GM12891 (cell line): ENCODE measurements at regions not wholly inside any gene's neighbourhood (a gene's known extent, or its start where the extent isn't known, plus 50 kb on each side); places are given as distances from the start of the nearest gene placed in this dataset.
"Not testable (repeated sequence)": the region's sequence is repeated elsewhere in the genome, so short reads cannot be mapped to it uniquely, and the experiment has no call there.

ENCODE experiments used
- DNase-seq: peaks from one replicate; pipeline ENCODE4 v3.0.0; 2011; ENCODE audit warnings: low spot score; ENCODE audit not compliant: insufficient read length
- FAIRE-seq: peaks from 2 replicates; lab custom pipeline; 2011; peaks lifted over from hg19 to GRCh38; lab: Jason Lieb, UNC
- PAX5 ChIP-seq: IDR thresholded peaks from 2 replicates; pipeline ENCODE4 v1.6.1; 2011; ENCODE audit warnings: low read length, moderate library complexity, mild to moderate bottlenecking; ENCODE audit not compliant: insufficient read depth, severe bottlenecking
- POLR2A ChIP-seq: IDR thresholded peaks from 2 replicates; pipeline ENCODE4 v1.6.1; 2011; ENCODE audit warnings: low read depth, low read length, control low read depth
- POLR2AphosphoS5 ChIP-seq: IDR thresholded peaks from 2 replicates; pipeline ENCODE4 v1.6.1; 2011; ENCODE audit warnings: low read depth, low read length, control low read depth
- POU2F2 ChIP-seq: IDR thresholded peaks from 2 replicates; pipeline ENCODE4 v1.6.1; 2011; ENCODE audit warnings: low read depth, mild to moderate bottlenecking, control low read depth, low read length, moderate library complexity
- SPI1 ChIP-seq: IDR thresholded peaks from 2 replicates; pipeline ENCODE4 v1.6.1; 2011; ENCODE audit warnings: low read depth, low read length, control low read depth
- TAF1 ChIP-seq: IDR thresholded peaks from 2 replicates; pipeline ENCODE4 v1.6.1; 2011; ENCODE audit warnings: low read depth, low read length, control low read depth

DNA sequence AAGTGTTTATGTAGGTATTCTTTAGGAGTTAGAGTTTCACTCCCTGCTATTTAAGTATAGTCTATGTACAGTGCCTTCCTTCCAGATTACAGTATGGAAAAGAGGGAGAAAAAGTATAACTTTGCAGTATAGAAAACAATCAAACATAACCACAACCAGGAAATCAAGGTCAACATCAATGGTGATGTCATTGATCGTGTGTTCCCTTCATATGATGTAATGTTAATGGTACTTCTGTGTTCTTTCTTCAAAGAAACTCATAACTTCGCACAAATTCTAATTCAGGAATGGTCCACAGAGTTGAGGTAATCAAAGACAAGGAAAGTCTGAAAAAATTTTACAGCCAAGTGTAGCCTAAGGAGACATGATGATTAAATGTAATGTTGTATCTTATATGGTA, 961.1 kb upstream of the EDIL3 start:
- TF ChIP-seq SPI1 (no peak), PAX5 (no peak), POLR2AphosphoS5 (no peak), POLR2A (no peak), TAF1 (no peak), POU2F2 (no peak)
- FAIRE-seq (no peak), DNase-seq (no peak)

DNA sequence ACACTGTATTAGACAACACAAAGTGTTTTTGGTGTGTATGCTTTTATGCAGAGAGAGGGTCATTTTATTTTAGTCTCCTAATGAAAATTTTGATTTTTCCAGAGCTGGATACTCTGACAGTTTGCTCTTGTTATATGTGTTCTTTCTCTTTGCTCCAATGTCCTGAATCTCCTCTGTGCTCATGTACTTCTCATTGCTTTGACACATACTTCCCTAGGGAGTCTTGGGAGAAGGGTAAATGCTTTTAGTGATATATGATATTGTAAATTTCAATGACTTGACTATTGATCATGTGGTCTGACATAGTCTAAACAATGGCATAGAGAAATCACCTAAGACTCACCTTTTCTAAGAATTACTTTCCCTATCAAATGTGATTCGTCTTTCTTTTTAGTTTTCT, 972.6 kb upstream of the EDIL3 start:
- FAIRE-seq (no peak), DNase-seq (no peak)
- TF ChIP-seq POLR2A = no peak
- no peak for TF ChIP-seq SPI1
- TF ChIP-seq POLR2AphosphoS5 = no peak
- TF ChIP-seq PAX5 = no peak
- TF ChIP-seq TAF1 = no peak
- no peak for TF ChIP-seq POU2F2

DNA sequence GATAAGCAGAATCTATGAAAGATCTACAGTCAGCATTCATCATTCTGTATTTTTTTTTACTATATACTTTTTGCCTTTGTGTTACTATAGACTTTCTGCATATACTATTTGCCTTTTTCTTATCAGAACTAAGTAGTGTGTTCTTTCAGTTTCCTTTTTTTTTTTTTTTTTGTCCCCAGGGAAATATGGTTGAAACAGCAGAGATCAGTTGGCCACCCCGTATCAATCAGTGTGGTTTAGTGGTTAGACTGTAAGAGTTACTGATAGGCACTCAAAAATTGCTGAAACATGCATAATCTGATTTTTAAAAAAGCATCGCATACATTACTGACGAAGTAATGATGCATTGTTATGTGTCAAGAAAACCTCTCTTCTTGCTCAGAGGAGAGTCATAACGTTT, 990.8 kb upstream of the EDIL3 start:
- TF ChIP-seq POU2F2 (no peak), POLR2A (no peak), PAX5 (no peak), TAF1 (no peak), SPI1 (no peak), POLR2AphosphoS5 (no peak)
- DNase-seq (no peak), FAIRE-seq (no peak)

- TF ChIP-seq SPI1 (no peak), POLR2AphosphoS5 (no peak), POLR2A (no peak), PAX5 (no peak), POU2F2 (no peak), TAF1 (no peak)
- FAIRE-seq = no peak
Observed at GRCh38 chr5:85388770-85389169, 1004.1 kb upstream of the EDIL3 start.

DNA sequence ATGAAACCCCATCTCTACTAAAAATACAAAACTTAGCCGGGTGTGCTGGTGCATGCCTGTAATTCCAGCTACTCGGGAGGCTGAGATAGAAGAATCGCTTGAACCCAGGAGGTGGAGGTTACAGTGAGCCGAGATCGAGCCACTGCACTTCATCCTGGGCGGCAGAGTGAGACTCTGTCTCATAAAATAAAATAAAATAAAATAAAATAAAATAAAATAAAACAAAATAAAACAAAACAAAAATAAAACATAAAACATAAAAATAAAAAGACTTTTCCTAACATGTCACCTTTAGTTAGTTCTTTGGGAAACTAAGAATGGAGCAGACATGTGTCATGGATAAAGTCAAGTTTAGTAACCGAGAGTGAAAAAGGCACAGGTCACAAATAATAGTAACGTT, 1007.6 kb upstream of the EDIL3 start:
- FAIRE-seq, DNase-seq: not testable (repeated sequence)

More at GRCh38 chr5:85388770-85389169, 1004.1 kb upstream of the EDIL3 start:
- DNase-seq = no peak

DNA sequence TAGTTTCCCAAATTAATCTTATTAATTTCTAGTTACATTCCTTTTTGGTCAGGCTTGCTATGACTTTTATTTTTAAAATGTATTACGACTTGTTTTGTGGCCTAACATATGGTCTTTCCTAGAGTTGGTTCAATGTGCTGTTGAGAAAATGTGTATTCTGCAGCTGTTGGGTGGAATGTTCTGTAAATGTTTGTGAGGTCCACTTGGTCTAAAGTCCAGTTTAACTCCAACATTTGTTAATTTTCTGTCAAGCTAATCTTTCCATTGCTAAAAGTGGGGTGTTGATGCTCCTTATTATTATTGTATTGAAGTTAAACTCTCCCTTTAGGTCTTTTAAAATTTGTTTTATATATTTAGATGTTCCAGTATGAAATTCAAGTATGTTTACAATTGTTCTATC, 1010.8 kb upstream of the EDIL3 start:
- DNase-seq (no peak), FAIRE-seq (no peak)
- no peak for TF ChIP-seq POLR2AphosphoS5
- no peak for TF ChIP-seq POLR2A
- TF ChIP-seq PAX5 = no peak
- TF ChIP-seq TAF1 = no peak
- no peak for TF ChIP-seq SPI1
- TF ChIP-seq POU2F2 = no peak

DNA sequence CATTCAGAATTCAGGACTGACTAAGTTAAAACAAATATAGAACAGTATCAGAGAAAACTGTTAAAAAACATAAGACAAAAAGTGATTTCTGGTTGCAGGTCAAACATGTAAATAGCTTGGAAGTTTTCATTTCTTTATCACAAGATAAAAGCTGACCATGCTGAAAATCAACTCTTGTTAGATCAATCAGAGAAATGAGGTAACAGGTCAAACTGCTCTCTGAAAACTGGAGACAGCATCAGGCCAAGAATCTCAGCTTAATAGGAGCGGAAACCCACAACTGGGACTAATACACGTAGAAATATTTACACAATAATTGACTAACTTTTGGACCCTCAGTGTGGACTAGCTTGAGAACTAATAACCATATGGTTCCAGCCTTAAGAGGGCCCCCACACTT, 1012.8 kb upstream of the EDIL3 start:
- no peak for FAIRE-seq
- TF ChIP-seq TAF1 (no peak), PAX5 (no peak), POU2F2 (no peak), POLR2AphosphoS5 (no peak), POLR2A (no peak), SPI1 (no peak)

DNA sequence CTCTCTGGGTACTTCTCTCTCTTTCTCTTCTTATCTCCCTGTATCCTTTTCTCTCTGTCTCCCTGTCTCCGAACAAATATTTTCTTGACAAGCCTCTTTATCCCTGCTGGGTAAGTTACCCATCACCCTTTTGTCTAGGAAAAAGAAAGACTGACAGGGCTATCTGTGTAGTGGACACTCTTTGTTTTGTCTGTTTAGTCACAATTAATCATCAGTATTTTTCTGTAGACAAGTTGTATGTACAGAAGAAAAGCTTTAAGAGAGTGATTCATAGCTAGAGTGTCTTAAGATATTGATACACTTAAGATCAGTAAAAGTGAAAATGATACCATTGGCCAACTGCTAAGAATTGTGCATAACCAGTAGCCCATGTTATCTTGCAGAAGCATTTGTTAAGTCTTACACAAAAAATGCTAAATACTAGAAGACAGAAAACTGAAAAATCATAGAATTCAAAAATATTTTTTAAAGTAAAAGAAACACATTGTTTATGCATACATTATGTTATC, 1043.8 kb upstream of the EDIL3 start:
- TF ChIP-seq POLR2AphosphoS5 (no peak), PAX5 (no peak), POU2F2 (no peak)
- FAIRE-seq (no peak), DNase-seq (no peak)

More for the DNA sequence above, 1012.8 kb upstream of the EDIL3 start:
- no peak for DNase-seq

GRCh38 chr5:85431726-85432125, 1047.0 kb upstream of the EDIL3 start:
- FAIRE-seq, DNase-seq: not testable (repeated sequence)

DNA sequence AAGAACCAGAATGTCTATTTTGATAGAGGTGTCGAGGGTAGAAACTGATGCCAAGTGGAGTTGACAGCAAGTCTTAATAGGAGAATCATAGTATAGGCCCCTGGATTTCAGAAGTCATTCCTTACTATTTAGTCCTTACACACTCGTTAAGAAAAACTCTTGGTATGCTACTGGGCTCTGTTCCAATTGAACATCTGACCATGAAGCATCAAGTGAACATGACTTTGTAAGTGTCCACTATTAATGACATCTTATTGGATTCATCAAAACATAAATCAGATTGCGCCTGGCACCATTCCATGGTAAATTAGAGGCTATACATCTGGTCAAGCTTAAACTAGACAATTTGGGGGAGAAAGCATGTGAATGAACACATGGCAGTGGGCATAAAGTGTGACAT, 1056.5 kb upstream of the EDIL3 start:
- TF ChIP-seq POLR2AphosphoS5 = no peak
- no peak for TF ChIP-seq POLR2A
- no peak for TF ChIP-seq TAF1
- DNase-seq (no peak), FAIRE-seq (no peak)

DNA sequence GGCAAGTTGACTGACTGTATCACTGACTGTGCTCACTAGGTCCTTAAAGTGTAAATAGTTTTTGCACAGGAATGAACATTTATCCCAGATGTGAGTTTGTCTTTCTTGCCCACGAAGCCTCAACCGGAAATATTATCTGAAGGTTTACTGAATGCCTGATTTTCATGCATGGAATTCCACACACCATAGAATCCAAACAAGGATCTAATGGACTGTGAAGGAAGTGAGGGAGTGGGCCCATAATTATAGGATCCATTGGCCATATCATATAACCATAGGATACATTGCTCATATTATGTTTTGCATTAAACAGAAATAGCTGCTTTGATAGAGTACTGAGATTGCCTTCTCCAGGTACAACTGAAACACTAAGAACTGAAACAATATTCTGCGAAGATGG, 1057.2 kb upstream of the EDIL3 start:
- no peak for TF ChIP-seq POLR2A
- no peak for TF ChIP-seq POLR2AphosphoS5
- no peak for FAIRE-seq
- DNase-seq = no peak
